H7 (cell line): ENCODE measurements at regions not wholly inside any gene's neighbourhood (a gene's known extent, or its start where the extent isn't known, plus 50 kb on each side); places are given as distances from the start of the nearest gene placed in this dataset.

Experiments used
- DNase-seq: peaks from one replicate; pipeline ENCODE4 v3.0.0; 2012
- H3K27me3 ChIP-seq: 2 replicates; pipeline ENCODE4 v1.6.0; 2011; ENCODE audit warnings: mild to moderate bottlenecking, low read length; ENCODE audit not compliant: control insufficient read depth, insufficient read depth
- H3K36me3 ChIP-seq: replicated peaks from 2 replicates; pipeline ENCODE4 v1.5.1; 2011; ENCODE audit warnings: low read length; ENCODE audit not compliant: control insufficient read depth, insufficient read depth
- H3K4me3 ChIP-seq: 2 replicates; pipeline ENCODE4 v1.5.1; 2011; ENCODE audit warnings: low read depth, mild to moderate bottlenecking, control low read depth, low read length, moderate library complexity; ENCODE audit not compliant: insufficient read depth

- Histone ChIP-seq H3K36me3 (no peaks in the 10 kb centered on the region), H3K27me3 (no peaks in the 10 kb centered on the region), H3K4me3 (no peak overlapping the region)
- no peak for DNase-seq
Observed at GRCh38 chr7:117929237-117929636, 56.0 kb upstream of the CTTNBP2 start.

GRCh38 chr7:117931314-117931713 is 58.1 kb upstream of the CTTNBP2 start:
- Histone ChIP-seq H3K4me3 (no peak overlapping the region), H3K36me3 (no peaks in the 10 kb centered on the region), H3K27me3 (no peaks in the 10 kb centered on the region)
- no peak for DNase-seq

- Histone ChIP-seq H3K4me3 (no peak overlapping the region), H3K36me3 (no peaks in the 10 kb centered on the region), H3K27me3 (no peaks in the 10 kb centered on the region)
- no peak for DNase-seq
Observed at GRCh38 chr7:117937049-117937752, 64.0 kb upstream of the CTTNBP2 start.

- H3K36me3 ChIP-seq, result no peaks in the 10 kb centered on the region
- no peak for DNase-seq
- H3K27me3 ChIP-seq, result no peaks in the 10 kb centered on the region
- no peak overlapping the region for H3K4me3 ChIP-seq
Observed at GRCh38 chr7:117937753-117938483, 64.7 kb upstream of the CTTNBP2 start.

- Histone ChIP-seq H3K27me3 (no peaks in the 10 kb centered on the region), H3K36me3 (no peaks in the 10 kb centered on the region), H3K4me3 (no peak overlapping the region)
- DNase-seq, result no peak
Observed at GRCh38 chr7:117941138-117941810, 68.0 kb upstream of the CTTNBP2 start.

- H3K4me3 ChIP-seq, result no peak overlapping the region
- DNase-seq, result no peak
- H3K27me3 ChIP-seq, result no peaks in the 10 kb centered on the region
Observed at GRCh38 chr7:117942780-117943179, 69.5 kb upstream of the CTTNBP2 start.

GRCh38 chr7:117944886-117945285 is 71.6 kb upstream of the CTTNBP2 start:
- Histone ChIP-seq H3K36me3 (no peaks in the 10 kb centered on the region), H3K4me3 (no peak overlapping the region), H3K27me3 (no peaks in the 10 kb centered on the region)
- DNase-seq, result no peak

More at GRCh38 chr7:117942780-117943179, 69.5 kb upstream of the CTTNBP2 start:
- H3K36me3 ChIP-seq, result no peaks in the 10 kb centered on the region

GRCh38 chr7:117946151-117946633 is 73.0 kb upstream of the CTTNBP2 start:
- Histone ChIP-seq H3K36me3 (no peaks in the 10 kb centered on the region), H3K27me3 (no peaks in the 10 kb centered on the region), H3K4me3 (no peak overlapping the region)
- DNase-seq, result no peak

GRCh38 chr7:117949232-117949631 is 76.0 kb upstream of the CTTNBP2 start:
- no peak for DNase-seq
- H3K36me3 ChIP-seq, result no peaks in the 10 kb centered on the region
- no peaks in the 10 kb centered on the region for H3K27me3 ChIP-seq
- H3K4me3 ChIP-seq, result no peak overlapping the region

GRCh38 chr7:117950601-117951260 is 77.5 kb upstream of the CTTNBP2 start:
- H3K36me3 ChIP-seq, result no peaks in the 10 kb centered on the region
- no peak overlapping the region for H3K4me3 ChIP-seq
- DNase-seq, result no peak
- no peaks in the 10 kb centered on the region for H3K27me3 ChIP-seq

GRCh38 chr7:117951285-117951684 is 78.0 kb upstream of the CTTNBP2 start:
- Histone ChIP-seq H3K4me3 (no peak overlapping the region), H3K36me3 (no peaks in the 10 kb centered on the region), H3K27me3 (no peaks in the 10 kb centered on the region)
- no peak for DNase-seq

GRCh38 chr7:117951691-117952280 is 78.5 kb upstream of the CTTNBP2 start:
- no peaks in the 10 kb centered on the region for H3K27me3 ChIP-seq
- H3K4me3 ChIP-seq, result no peak overlapping the region
- H3K36me3 ChIP-seq, result no peaks in the 10 kb centered on the region
- no peak for DNase-seq

- no peaks in the 10 kb centered on the region for H3K36me3 ChIP-seq
- H3K4me3 ChIP-seq, result no peak overlapping the region
- H3K27me3 ChIP-seq, result no peaks in the 10 kb centered on the region
- no peak for DNase-seq
Observed at GRCh38 chr7:117955046-117955445, 81.8 kb upstream of the CTTNBP2 start.

GRCh38 chr7:117960351-117960750 is 87.1 kb upstream of the CTTNBP2 start:
- no peaks in the 10 kb centered on the region for H3K36me3 ChIP-seq
- H3K27me3 ChIP-seq, result no peaks in the 10 kb centered on the region
- H3K4me3 ChIP-seq, result no peak overlapping the region
- DNase-seq, result no peak
